Astrocyte (in vitro differentiated cells and primary cell): ENCODE measurements at regions not wholly inside any gene's neighbourhood (a gene's known extent, or its start where the extent isn't known, plus 50 kb on each side); places are given as distances from the start of the nearest gene placed in this dataset.

ENCODE experiments used
- DNase-seq: peaks from one replicate; pipeline ENCODE4 v3.0.0-alpha.2; 2010; ENCODE audit warnings: low read depth
- FAIRE-seq: peaks from 2 replicates; lab custom pipeline; 2011; peaks lifted over from hg19 to GRCh38; lab: Jason Lieb, UNC
- H2AFZ ChIP-seq: 2 replicates; pipeline ENCODE4 v1.6.0; 2012; ENCODE audit warnings: low read depth, low read length, inconsistent platforms
- H3K27ac ChIP-seq: 2 replicates; pipeline ENCODE4 v1.5.1; 2011; ENCODE audit warnings: low read depth, low read length, inconsistent platforms
- H3K27me3 ChIP-seq: 2 replicates; pipeline ENCODE4 v1.6.0; 2011; ENCODE audit warnings: low read length, inconsistent platforms; ENCODE audit not compliant: insufficient read depth
- H3K36me3 ChIP-seq: 2 replicates; pipeline ENCODE4 v1.5.1; 2011; ENCODE audit warnings: low read length, inconsistent platforms; ENCODE audit not compliant: insufficient read depth
- H3K4me1 ChIP-seq: 2 replicates; pipeline ENCODE4 v1.5.1; 2011; ENCODE audit warnings: low read length, inconsistent platforms; ENCODE audit not compliant: insufficient read depth
- H3K4me2 ChIP-seq: 2 replicates; pipeline ENCODE4 v1.6.0; 2012; ENCODE audit warnings: low read length, inconsistent platforms
- H3K4me3 ChIP-seq: 2 replicates; pipeline ENCODE4 v1.5.1; 2011; ENCODE audit warnings: low read depth, mild to moderate bottlenecking, low read length, inconsistent platforms; ENCODE audit not compliant: insufficient read depth
- H3K79me2 ChIP-seq: 2 replicates; pipeline ENCODE4 v1.6.0; 2012; ENCODE audit warnings: mild to moderate bottlenecking, low read length, inconsistent platforms; ENCODE audit not compliant: insufficient read depth
- H3K9ac ChIP-seq: 2 replicates; pipeline ENCODE4 v1.6.0; 2012; ENCODE audit warnings: mild to moderate bottlenecking, low read length, inconsistent platforms
- H3K9me3 ChIP-seq: 2 replicates; pipeline ENCODE4 v1.5.1; 2012; ENCODE audit warnings: low read depth, mild to moderate bottlenecking, low read length, inconsistent platforms; ENCODE audit not compliant: insufficient read depth
- H4K20me1 ChIP-seq: 2 replicates; pipeline ENCODE4 v1.6.0; 2012; ENCODE audit warnings: low read length, inconsistent platforms; ENCODE audit not compliant: insufficient read depth
- H3K27ac Mint-ChIP-seq: one replicate; pipeline ENCODE4 v1.8.0; 2021; ENCODE audit warnings: mild to moderate bottlenecking, mixed read lengths; ENCODE audit not compliant: unreplicated experiment
- H3K27me3 Mint-ChIP-seq: one replicate; pipeline ENCODE4 v1.8.0; 2021; ENCODE audit warnings: low read depth, mixed read lengths; ENCODE audit not compliant: unreplicated experiment
- H3K36me3 Mint-ChIP-seq: one replicate; pipeline ENCODE4 v1.8.0; 2021; ENCODE audit warnings: low read depth, mixed read lengths; ENCODE audit not compliant: unreplicated experiment
- H3K4me1 Mint-ChIP-seq: one replicate; pipeline ENCODE4 v1.8.0; 2021; ENCODE audit warnings: low read depth, mixed read lengths; ENCODE audit not compliant: unreplicated experiment
- H3K4me3 Mint-ChIP-seq: one replicate; pipeline ENCODE4 v1.8.0; 2021; ENCODE audit warnings: mild to moderate bottlenecking, moderate library complexity, mixed read lengths; ENCODE audit not compliant: unreplicated experiment
- H3K9me3 Mint-ChIP-seq: one replicate; pipeline ENCODE4 v1.8.0; 2021; ENCODE audit warnings: mild to moderate bottlenecking, mixed read lengths; ENCODE audit not compliant: unreplicated experiment
- CTCF ChIP-seq: IDR thresholded peaks from 2 replicates; pipeline ENCODE4 v1.5.1; 2011; ENCODE audit warnings: low read depth, mild to moderate bottlenecking, inconsistent platforms, low read length, moderate library complexity; ENCODE audit not compliant: insufficient read depth
- EZH2 ChIP-seq: IDR thresholded peaks from 2 replicates; pipeline ENCODE4 v1.6.1; 2012; ENCODE audit warnings: mild to moderate bottlenecking, low read length, inconsistent platforms; ENCODE audit not compliant: insufficient read depth

- Histone ChIP-seq H3K4me2 (no peak overlapping the region), H2AFZ (no peak overlapping the region), H3K27ac (no peak overlapping the region), H3K9me3 (no peaks in the 10 kb centered on the region), H3K79me2 (no peaks in the 10 kb centered on the region), H4K20me1 (no peaks in the 10 kb centered on the region), H3K4me1 (no peaks in the 10 kb centered on the region), H3K36me3 (no peaks in the 10 kb centered on the region), H3K4me3 (no peak overlapping the region), H3K9ac (no peak overlapping the region), H3K27me3 (peaks cover 15% of the 10 kb centered on the region)
- no peaks in the 10 kb centered on the region for H3K4me1 Mint-ChIP-seq
- TF ChIP-seq CTCF (no peak), EZH2 (no peak)
- DNase-seq (no peak), FAIRE-seq (no peak)
- no peak overlapping the region for H3K4me3 Mint-ChIP-seq
- no peak overlapping the region for H3K27ac Mint-ChIP-seq
- H3K9me3 Mint-ChIP-seq: peaks cover 2% of the 10 kb centered on the region
- no peaks in the 10 kb centered on the region for H3K36me3 Mint-ChIP-seq
- H3K27me3 Mint-ChIP-seq: peaks cover 50% of the 10 kb centered on the region
These were observed 264.1 kb downstream of the FOXD2 start for GRCh38 chr1:47701741-47702515.

GRCh38 chr1:47703156-47703825 lies 265.4 kb downstream of the FOXD2 start:
- H3K27me3 Mint-ChIP-seq: peaks cover 60% of the 10 kb centered on the region
- Histone ChIP-seq H3K27me3 (peaks cover 26% of the 10 kb centered on the region), H3K79me2 (no peaks in the 10 kb centered on the region), H3K36me3 (no peaks in the 10 kb centered on the region), H2AFZ (no peak overlapping the region), H3K9ac (no peak overlapping the region), H3K4me3 (no peak overlapping the region), H3K9me3 (no peaks in the 10 kb centered on the region), H3K4me1 (no peaks in the 10 kb centered on the region), H4K20me1 (no peaks in the 10 kb centered on the region), H3K4me2 (no peak overlapping the region), H3K27ac (no peak overlapping the region)
- H3K9me3 Mint-ChIP-seq: peaks cover 2% of the 10 kb centered on the region
- DNase-seq (no peak), FAIRE-seq (no peak)
- H3K4me1 Mint-ChIP-seq: peaks cover 2% of the 10 kb centered on the region
- H3K36me3 Mint-ChIP-seq: no peaks in the 10 kb centered on the region
- TF ChIP-seq CTCF: no peak
- no peak for TF ChIP-seq EZH2
- H3K4me3 Mint-ChIP-seq: no peak overlapping the region
- no peak overlapping the region for H3K27ac Mint-ChIP-seq
